NCI-H1436 (cell line): ENCODE measurements at regions not wholly inside any gene's neighbourhood (a gene's known extent, or its start where the extent isn't known, plus 50 kb on each side); places are given as distances from the start of the nearest gene placed in this dataset.
"Not testable (repeated sequence)": the region's sequence is repeated elsewhere in the genome, so short reads cannot be mapped to it uniquely, and the experiment has no call there.

Source experiments
- DNase-seq: peaks from one replicate; lab custom pipeline; 2025; lab: John Stamatoyannopoulos, UW

DNA sequence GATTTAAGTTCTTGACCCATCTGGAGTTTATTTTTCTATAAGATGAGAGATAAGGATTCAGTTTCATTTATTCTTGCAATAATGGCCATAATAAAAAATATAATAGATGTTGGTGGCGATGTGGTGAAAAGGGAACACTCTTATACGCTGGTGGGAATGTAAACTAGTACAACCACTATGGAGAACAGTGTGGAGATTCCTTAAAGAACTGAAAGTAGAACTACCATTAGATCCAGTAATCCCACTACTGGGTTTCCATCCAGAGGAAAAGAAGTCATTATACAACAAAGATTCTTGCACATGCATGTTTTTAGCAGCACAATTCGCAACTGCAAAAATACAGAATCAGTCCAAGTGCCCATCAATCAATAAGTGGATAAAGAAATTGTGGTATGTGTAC lies 1040.5 kb upstream of the GYPC start:
- DNase-seq: no peak

DNA sequence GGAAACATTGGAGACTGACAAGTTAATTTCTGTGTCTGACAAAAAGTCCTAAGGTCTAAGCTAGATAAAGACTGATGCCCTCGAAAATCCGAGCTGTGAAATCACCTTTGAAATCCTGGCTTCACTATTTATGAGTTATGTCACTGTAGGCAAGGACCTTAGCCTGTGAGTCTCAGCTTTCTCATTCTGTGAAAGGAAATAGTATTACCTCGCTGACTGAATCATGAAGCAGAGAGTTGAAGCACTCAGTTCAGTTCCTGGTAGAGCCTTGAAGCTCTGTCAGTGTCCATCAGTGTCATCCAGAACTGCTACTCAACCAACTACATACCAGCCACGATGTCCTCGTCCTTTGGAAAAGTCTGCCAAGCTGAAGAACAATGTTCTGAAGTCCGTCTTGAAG lies 1025.6 kb upstream of the GYPC start:
- DNase-seq: no peak

DNA sequence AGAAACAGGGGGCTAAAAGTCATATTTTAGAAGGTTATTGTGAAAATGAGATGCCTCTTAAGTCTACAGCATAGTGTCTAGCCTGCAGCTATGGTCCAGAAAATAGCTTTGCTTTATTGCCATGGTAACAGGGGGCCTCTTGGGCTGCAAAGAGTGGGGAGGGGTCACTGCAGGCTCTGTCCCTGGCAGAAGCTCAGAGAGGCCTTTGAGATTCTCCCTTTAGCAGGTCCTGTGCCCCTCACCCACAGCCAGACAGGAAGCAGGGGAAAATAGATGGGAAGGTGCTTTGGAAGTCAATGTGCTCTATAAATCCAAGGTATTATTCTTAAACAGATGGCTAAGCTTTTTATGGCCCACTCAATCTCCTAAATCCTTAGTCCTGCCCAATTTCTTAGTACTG lies 1021.3 kb upstream of the GYPC start:
- no peak for DNase-seq

DNA sequence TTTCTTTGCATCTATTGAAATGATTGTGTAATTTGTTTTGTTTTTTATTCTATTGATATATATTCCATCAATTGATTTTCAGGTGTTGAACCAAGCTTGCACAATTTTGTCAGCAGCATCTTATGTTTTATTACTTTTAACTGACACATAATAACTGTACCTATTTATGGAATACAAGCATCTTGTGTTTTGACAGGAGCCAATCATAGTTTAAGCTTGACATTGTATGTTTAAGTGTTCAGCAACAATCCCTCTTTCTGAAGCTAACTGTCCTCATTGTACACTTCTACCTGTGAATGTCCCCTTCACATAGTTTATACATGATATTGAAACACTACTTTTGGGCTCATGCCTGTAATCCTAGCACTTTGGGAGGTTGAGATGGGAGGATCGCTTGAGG lies 1017.6 kb upstream of the GYPC start:
- no peak for DNase-seq

DNA sequence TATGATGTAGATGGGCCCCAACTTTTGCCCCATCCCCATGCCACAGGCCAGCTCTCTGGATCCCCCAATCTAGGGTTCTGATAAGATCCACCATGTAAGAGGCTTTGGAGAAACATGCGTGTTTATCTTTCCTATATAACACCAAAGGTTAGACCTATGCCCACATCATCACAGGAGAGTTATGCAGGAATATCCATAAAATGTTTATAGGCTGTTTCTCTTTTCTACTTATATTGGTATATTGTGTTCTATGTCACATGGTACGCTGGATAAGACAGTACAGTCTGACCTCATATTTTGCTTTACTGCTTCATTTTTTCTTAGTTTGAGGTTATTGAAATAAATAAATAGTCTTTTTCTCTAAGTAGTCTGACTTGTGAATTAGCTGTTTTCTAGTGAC lies 1013.9 kb upstream of the GYPC start:
- no peak for DNase-seq

DNA sequence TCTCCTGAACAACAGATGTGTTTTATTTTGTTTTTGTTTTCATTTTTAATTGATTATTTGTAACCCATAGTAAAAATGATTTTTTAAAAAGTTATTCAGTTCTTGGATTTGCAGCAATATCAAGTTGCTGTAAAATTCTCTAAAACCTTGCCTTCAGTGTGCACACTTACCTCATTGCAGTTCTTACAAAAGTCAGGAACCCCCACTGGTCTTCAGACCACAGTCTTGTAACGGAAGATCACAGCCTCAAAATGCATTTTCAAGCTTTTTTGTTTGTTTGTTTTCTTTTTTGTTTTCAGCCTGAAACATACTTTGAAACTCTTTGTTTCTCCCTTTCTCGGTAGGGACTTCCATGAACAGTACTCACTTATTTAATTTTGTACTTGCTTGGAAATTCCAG lies 1012.8 kb upstream of the GYPC start:
- no peak for DNase-seq

DNA sequence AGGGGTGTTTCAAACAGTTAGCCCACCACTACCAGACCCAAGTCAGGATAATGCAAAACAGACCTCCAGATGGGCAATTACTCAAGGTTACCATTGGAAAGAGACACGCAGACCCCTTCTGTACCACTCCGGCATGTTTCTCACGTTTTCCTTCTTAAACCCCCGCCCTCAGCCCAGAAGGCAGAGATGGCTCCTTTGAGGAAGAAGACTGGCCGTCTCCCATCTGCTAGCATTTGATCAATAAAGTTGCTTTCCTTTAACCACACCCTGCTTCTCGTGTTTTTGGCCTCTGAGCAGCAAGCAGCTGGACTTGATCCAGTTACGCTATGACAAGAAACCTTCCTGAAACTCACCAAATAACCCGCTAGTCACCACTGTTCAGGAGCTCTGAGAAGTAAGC lies 1012.4 kb upstream of the GYPC start:
- DNase-seq: no peak

DNA sequence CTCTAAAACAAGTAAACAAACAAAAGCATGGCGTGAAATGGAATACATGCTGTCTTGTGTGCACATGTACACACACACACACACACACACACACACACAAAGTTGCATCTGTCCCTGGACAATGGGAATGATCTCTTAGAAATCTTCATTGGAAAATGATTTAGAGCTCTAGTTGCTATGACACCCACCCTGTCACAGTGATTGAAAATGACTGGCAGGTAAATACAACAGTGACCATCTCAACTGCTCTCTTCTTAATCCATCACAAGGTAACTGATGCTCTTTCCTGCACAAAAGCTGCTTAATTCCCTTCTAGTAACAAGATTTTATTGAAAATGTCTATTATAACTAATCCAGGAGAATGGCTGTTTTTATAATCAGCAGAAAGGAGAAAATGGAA lies 1011.7 kb upstream of the GYPC start:
- DNase-seq: no peak

DNA sequence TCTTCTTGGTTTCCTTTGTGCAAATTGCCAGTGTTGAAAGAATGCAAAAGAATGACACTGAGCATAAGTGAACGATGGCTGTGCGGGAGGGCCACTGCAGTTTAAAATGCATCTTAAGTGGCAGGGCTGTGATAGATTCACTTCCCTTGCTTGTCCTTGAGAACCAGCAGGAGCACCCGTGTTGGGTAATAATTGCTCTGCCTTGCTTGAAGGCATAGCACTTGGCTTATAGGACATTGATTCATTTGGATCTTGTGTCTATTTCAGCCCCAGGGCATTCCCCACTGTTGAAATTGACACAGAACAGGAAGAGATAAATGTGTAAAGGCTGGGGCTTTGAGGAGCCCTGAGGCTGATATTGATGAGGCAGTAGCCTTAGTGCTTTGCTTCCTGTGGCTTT lies 1003.7 kb upstream of the GYPC start:
- DNase-seq: no peak

DNA sequence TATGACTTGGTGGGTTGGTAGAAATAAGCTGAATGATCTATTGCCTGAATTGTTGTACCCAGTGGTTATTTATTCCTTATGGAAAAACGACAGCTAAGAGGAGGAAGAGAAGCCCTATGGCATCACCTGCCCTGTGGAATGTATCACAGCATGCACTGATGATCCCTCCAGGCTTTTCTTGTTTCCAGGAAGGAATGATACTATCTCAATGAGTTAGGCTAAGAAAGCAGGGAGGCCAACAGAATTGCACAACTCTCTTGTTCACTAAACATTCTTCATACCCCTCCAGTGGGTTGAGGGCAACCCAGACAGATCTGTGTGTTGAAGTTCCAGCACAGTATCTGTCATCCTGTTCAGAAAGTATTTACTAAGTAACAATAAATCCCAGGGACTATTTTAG lies 1001.7 kb upstream of the GYPC start:
- no peak for DNase-seq

DNA sequence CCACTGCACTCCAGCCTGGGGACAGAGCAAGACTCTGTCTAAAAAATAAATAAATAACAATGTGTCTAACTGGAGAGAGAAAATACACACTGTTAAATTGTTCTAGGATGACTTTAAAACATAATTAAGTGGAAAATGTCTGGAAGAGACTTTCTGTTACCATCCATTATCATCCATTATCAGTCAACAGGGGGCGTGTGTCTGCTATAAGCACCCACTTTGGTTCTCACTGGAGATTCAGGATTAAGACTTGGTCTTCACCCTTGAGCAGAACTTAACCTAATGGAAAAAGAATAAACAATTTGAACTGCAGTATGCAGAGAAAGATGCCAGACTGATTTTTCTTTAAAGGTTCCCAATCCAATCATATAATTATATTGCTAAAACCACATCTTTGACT lies 999.8 kb upstream of the GYPC start:
- DNase-seq: no peak

DNA sequence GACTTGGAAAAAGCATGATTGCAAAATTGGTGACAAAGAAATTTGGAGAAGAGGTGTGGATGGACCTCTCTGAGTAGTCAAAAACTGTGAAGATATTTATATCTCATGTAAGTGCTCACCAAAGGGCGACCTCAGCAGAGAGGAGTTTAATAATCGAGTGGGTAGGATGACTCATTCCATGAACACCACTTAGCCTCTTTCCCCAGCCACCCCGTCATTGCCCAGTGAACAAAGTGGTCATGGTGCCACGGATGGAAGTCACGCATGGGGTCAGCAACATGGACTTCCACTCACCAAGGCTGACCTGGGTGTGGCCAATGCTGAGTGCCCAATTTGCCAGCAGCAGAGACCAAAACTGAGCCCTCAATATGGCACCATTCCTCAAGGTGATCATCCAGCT lies 997.4 kb upstream of the GYPC start:
- no peak for DNase-seq

DNA sequence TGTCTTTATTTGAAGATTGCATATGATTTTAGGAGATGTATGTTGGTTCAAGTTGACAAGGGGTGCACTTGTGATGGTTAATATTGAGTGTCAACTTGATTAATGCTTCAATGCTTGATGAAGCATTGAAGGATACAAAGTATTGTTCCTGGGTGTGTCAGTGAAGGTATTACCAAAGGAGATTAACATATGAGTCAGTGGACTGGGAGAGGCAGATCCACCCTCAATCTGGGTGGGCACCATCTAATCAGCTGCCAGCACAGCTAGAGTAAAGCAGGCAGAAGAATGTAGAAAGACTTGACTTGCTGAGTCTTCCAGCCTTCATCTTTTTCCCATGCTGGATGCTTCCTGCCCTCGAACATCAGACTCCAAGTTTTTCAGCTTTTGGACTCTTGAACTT lies 995.6 kb upstream of the GYPC start:
- not testable (repeated sequence) for DNase-seq

DNA sequence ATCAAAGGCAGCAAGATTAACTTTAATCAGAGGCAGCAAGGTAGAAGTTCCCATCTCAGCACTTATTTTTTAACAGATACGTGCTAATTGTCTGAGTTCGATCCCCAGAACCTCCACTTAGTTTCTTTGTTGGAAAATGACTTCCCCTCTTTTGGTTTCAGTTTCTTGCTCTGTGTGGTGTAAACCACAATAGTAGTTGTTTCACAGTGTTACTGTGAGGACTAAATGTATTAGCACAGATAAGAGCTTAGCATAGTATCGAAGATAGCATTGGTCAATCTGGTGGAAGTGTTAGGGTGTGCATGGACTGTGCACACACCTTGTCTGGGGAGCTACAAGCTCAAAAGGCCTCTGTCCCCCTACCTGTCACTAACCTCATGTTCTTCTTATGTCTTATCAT lies 988.3 kb upstream of the GYPC start:
- no peak for DNase-seq

DNA sequence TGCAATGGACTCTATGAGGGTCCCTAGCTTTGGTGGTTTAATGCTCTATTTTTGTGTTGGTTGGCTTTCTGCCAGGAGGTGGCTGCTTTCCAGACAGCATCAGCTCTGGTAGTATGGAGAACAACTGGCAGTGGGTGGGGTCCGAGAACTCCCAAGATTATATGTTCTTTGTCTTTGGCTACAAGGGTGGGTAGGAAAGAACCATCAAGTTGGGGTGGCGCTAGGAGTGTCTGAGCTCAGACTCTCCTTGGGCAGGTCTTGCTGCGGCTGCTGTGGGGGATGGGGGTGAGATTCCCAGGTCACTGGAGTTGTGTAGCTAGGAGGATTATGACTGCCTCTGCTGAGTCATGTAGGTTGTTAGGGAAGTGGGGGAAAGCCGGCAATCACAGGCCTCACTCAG lies 976.1 kb upstream of the GYPC start:
- no peak for DNase-seq

DNA sequence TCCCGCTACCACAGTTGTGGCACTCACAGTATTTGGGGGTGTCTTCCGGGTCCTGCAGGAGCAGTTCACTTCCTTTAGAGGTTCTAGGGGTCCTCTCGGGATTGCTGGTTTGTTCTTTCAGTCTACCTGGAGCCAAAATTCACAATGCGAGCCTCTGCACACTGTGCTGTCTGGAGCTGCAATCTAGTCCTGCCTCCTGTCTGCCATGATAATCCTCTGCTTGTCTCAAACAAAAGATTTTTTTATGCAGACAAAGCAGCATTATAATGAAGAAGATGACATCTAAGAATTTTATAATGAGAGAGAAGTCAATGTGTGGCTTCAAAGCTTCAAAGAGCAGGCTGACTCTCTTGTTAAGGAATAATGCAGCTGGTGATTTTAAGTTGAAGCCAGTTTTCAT lies 975.1 kb upstream of the GYPC start:
- no peak for DNase-seq

DNA sequence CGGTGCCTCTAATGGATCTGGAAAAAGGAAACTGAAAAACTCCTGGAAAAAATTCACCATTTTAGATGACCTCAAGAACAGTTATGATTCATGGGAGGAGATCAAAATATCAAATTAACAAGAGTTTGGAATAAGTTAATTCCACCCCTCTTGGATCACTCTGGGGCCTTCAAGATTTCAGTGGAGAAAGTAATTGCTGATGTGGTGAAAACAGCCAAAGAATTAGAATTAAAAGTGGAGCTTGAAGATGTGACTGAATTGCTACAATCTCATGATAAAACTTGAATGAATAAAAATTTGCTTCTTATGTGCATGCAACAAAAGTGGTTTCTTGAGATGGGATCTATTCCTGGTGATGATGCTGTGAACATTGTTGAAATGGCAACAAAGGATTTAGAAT lies 974.4 kb upstream of the GYPC start:
- DNase-seq: no peak

DNA sequence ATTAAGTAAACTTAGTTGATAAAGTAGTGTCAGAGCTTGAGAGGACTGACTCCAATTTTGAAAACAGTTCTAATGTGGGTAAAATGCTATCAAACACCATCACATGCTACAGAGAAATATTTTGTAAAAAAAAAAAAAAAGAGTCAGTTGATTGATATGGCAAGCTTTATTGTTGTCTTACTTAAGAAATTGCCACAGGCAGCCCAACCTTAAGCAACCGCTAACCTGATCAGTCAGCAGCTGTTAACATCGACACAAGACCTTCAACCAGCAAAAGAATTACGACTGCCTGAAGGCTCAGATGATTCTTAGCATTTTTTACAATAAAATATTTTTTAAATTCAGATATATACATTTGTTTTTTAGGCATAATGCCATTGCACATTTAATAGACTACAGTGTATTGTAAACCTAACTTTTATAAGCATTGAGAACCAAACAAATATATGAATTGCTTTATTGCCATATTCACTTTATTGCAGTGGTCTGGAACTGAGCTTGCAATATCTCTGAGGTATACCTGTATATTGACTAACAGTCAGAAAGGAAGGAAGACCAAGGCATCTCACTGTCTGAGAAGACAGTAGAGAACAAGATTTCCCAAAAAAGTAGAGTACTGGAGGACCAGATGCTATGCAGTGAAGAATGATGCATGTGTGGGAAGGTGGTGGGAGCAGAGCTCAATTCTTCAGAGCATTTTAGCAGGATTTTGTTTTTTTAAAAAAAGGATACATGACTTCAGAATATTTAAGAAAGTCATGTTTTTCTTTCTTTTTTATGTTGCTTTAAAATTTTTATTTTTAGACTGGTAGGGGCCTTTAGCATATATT lies 973.8 kb upstream of the GYPC start:
- no peak for DNase-seq

DNA sequence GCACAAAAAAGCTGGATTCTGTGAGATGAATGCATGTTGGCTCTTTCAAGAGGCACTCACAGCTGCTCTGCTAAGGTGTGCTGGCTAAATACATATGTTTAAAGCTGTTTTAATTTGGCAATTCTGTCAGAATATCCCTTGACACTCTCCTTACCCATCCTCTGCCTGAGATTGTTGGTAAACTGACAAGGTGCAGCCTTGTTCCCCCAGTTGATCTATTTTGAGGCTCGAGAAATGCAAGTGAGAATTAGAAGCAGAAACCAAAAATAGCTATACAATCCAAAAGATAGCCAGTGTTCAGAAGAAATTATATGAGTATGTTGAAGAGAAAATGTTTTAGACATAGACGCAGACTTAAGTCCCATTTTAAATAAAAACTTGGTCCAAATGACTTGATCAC lies 971.7 kb upstream of the GYPC start:
- no peak for DNase-seq

DNA sequence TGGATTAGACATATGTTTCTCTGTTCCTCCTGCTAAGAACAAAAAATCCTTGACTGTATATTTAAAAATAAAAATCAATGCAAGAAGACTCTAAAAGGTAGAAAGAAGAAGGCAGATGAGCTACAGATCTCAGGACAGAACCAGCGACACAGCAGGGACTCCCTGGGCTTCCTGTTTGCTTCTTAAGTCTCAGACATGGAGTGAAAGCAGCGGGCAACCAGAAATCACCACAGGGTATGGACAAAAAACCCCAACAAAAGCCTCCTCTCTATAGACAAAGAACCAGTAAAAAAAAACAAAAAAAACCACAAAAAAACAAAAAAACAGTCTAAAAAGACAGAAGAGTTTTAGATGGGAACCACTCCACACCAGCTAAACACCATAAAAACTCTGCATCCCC lies 971.0 kb upstream of the GYPC start:
- no peak for DNase-seq

DNA sequence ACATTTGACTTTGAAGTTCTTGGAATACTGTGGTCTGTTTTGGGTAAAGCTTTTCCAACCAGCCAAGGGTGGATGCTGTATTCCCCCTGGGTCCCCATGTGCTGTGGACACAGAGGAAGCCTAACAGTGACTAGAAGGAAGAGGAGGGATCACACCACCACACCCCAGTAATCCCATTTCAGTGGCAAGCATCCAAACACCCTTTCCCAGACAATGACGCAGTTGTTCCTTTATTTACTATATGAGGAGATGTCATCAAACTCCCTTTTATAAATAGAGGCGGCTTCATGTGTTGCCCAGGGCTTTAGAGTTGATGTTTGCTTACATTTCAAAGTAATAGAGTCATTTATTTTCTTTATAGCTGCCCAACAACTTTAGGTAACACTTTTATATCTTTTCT lies 959.4 kb upstream of the GYPC start:
- DNase-seq: no peak

DNA sequence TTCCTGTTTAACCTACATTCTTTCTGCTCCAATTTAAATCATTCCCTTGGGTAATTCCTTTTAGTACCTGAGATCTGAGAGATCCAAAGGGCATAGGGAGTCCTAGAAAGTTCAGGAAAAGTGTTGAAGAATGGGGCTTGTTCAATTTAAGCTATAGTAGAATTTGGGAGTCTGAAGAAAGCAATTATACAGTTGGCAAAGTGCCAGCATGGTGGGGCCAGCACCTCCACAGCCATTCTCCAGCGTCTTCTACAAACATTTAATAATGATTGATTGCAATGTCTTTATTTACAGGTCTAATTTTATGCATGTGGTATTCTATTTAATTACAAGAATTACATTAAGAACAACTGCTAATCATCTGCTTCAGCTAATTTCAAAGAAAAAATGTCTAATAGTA lies 957.7 kb upstream of the GYPC start:
- no peak for DNase-seq

DNA sequence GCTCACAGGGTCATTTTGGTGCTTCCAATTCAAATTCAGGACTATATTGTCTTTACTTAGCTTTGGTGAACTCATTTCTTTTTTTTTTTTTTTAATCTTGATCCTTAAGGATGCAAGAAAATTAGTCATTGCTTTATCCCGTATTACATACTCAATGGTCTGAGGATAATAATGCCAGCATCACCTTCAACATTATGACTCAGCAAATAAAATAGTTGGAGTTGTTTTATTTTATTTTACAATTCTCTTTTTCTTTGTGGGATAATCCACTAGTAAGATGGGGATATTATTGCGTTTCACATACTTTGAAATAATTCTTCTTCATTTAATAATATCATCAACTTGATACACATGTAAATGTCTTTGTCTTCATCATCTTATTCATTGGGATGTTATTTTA lies 954.9 kb upstream of the GYPC start:
- no peak for DNase-seq

DNA sequence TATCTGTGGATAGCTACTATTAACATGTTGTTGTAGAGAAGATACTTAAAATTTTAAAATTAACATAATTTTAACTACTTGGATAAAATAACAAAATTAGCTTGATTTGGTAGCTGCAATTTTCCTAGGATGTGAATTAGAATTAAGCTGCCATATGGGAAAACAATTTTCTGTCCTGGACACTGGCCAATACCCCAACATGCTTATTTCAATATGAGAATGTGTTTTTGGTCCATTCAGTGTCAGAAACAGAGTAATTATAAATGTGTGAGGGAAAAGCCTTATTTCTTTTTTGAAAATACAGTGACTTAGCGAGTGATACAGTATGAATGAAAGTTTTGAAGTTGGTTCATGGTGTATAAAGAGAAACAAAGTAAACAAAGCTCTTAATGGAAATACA lies 948.3 kb upstream of the GYPC start:
- no peak for DNase-seq

DNA sequence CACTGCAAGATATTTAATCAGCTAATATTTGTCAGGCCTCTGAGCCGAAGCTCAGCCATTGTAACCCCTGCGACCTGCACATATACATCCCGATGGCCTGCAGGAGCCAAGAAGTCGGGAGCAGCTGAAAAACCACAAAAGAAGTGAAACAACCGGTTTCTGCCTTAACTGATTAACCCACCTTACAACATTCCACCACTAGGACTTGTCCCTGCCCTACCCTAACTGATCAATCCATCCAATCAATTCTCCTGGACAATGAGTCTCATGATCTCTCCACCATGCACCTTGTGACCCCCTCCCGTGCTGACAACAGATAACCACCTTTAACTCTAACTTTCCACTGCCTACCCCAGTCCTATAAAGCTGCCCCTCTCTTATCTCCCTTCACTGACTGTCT lies 945.4 kb upstream of the GYPC start:
- no peak for DNase-seq
